GM19025 (cell line): ENCODE measurements at regions not wholly inside any gene's neighbourhood (a gene's known extent, or its start where the extent isn't known, plus 50 kb on each side); places are given as distances from the start of the nearest gene placed in this dataset.
"Not testable (repeated sequence)": the region's sequence is repeated elsewhere in the genome, so short reads cannot be mapped to it uniquely, and the experiment has no call there.

ENCODE experiments used
- ATAC-seq: cut with Tn5 transposase; IDR thresholded peaks from one replicate; pipeline ENCODE4 v1.9.1; 2021; ENCODE audit warnings: mild to moderate bottlenecking, low read depth, moderate library complexity; ENCODE audit not compliant: unreplicated experiment

DNA sequence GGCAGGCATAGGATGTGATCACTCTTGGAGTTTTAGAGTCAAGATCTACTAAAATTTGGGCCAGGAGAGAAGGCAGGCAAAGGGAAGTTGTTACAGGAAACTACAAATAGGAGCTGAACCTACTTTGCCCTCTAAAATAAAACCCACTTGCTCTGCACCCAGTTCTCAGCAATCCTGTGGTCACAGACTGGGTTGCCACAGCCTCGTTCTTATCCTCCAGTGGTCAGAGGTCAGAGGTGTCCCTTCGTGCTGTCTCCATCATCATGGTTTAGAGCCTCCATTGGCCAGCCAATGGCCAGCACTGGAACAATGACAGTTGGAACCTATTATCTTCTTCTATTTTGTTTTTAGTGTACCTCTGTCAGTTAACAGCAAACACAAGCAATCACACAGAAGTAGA, 90.7 kb upstream of the TNP1 start:
- no peak for ATAC-seq

GRCh38 chr2:216949700-216950413, 90.0 kb upstream of the TNP1 start:
- ATAC-seq, result no peak

- ATAC-seq, result no peak
Measured at GRCh38 chr2:216947055-216947454, 87.2 kb upstream of the TNP1 start.

GRCh38 chr2:216944733-216945132, 84.9 kb upstream of the TNP1 start:
- no peak for ATAC-seq

DNA sequence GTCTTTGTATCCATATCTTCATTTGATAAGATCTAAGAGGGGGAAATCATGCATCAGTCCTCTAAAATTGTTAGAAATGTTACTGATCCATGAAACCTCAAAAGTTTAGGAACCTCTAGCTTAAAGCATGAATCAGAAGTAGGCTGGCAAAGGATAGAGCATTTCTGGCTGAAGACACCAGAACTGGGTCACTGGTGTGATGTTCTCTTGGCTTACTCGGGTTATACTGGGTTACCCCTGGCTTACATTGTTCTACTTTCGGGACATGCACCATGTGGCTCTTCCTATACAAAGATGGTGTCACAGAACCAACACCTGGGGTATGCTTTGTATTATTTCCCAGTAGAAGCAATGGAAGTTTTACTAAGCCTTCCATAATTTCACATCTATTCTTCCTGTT, 83.2 kb upstream of the TNP1 start:
- no peak for ATAC-seq

DNA sequence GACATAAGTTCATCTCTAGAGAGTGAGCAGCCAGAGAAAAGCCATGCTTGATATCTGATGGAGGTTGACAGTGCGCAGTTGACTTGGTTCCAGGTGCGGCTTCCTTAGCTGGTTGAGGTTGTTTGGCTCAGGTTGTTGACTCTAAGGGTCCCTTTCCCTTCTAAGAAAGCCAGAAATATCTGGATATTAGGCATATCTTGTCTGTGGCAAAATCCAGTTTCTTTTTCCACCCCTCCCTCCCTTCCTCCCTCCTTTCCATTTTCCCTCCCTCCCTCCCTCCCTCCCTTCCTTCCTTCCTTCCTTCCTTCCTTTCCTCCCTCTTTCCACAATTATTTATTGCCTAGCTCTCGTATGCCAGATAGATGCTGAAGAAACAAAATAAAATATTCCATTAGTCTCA, 82.6 kb upstream of the TNP1 start:
- ATAC-seq, result no peak

- ATAC-seq, result no peak
Measured at GRCh38 chr2:216942016-216942415, 82.2 kb upstream of the TNP1 start.

- ATAC-seq, result no peak
Measured at GRCh38 chr2:216936954-216937357, 77.1 kb upstream of the TNP1 start.

DNA sequence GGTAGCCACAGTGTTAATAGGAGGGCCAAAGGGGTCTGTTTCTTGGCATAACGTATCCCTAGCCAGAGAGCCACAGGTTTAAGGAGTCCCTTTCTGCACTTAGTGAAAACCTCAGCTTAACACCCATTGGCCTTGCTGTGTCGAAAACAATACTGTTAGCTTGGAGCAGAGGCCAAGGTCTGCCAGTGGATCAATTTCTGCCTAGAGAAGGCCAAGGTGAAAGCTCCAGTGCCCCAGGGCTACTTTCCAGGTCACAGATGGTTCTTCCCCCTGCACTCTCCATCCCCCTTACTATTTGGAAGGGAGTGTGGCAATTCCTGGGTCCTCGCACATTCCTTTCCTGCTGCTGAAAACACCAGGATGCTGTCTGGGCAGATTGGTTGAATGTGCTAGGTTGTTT, 74.8 kb upstream of the TNP1 start:
- no peak for ATAC-seq

- no peak for ATAC-seq
Measured at GRCh38 chr2:216934151-216934550, 74.3 kb upstream of the TNP1 start.

DNA sequence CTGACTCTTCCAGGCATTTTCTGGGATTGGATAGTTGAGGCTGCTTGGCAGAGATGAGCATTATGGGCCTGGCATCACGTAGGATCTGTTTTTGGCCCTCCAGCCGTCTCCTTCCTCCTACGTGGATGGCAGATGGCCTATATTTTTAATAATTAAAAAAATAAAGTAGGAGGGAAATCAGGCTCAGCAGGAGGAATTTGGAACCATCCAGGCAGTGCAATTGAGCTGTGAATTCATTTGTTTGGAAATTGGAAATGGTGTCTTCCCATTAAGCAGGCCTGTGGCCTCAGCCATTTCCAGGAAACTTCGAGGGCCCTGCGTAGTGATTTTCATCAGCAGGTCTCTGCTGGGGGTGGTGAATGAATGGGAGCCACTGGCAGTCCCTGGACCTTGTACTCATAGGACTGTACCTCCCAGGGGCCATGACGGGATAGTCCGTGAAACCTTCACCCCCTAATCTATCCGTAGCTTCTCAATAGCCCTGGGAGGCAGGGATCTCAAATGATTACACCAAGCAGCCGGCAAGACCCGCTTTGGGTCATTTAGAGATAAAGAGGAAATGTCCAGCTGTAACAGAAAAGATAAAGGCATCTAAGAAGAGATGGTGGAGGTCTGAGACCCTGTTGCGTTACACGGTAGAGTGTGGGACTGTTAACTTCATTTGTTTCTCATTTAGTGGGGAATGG, 73.1 kb upstream of the TNP1 start:
- ATAC-seq, result no peak

DNA sequence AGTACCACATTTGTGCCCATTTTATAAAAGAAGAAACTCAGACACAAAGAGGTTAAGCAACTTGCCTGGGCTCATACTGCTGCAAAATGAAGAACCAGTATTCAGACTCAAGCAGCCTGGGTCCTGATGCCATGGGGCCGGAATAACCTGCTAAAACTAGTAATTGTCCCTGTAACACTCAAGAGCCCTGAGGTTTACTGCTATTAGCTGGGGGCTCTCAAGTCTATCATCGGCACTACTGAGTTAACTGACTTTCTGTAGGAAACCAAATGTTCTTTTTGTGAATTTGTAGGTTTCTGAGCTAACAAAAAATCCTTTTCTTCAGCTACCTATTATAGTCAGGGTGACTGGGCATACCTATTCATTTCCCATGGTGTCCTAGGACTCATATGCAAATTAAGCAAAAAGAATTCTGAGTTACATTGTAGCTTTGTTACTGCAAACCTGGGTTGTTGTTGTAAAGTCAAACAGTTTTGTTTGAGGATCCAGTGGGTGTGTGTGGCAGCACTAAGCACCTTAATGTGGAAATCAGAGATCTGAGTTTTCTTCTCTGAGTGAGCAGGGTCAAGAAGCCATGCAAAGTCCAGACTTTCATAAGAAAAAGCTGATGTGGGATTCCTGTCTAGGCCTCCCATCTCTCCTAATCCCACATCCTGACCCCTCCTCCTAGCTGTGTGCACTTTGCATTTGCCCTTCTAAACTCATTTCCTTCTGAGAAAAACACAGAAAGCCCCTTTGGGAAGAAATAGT, 72.4 kb upstream of the TNP1 start:
- no peak for ATAC-seq

- ATAC-seq, result no peak
Measured at GRCh38 chr2:216930716-216931115, 70.9 kb upstream of the TNP1 start.

DNA sequence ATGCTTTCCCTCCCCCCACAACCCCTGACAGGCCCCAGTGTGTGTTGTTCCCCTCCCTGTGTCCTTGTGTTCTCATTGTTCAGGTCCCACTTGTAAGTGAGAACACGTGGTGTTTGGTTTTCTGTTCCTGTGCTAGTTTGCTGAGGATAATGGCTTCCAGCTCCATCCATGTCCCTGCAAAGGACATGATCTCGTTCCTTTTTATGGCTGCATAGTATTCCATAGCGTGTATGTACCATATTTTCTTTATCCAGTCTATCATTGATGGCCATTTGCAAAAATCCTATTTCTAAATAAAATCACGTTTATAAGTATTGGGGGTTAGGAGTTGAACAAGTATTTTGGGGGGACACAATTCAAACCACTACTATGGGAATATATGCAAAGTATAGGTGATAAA, 69.5 kb upstream of the TNP1 start:
- not testable (repeated sequence) for ATAC-seq

- no peak for ATAC-seq
Measured at GRCh38 chr2:216927163-216927562, 67.3 kb upstream of the TNP1 start.

DNA sequence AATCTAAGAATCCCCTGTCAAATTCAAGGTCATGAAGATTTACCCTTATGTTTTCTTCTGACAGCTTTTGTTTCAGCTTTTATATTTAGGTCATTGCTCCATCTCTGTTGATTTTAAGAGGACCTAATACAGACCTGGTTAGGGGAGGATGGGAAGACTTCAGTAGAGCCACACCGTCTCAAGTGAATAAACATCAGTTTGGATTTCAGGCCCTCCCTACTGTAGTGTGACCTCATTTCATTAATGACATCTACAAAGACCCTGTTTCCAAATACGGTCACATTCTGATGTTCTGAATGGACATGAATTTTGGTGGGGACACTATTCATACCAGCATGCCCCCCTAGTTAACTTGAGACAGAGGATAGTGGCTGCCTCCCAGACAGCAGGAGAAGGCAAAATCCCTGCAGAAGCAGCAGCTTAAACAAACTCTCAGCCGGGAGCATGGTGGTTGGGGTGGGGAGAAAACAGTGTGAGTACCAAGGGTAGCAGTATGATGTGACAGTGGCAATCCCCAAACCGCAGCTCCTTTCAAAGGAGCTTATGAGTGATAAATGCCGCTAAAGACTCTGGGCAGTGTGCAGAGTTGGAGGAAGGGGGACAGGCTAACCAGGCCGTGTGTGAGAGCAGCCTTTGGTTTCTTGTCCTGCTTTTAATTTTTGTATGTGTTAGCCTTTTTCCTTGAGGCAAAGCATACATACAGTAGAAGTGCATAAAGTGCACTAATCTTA, 65.9 kb upstream of the TNP1 start:
- ATAC-seq, result no peak

GRCh38 chr2:216925006-216925405, 65.1 kb upstream of the TNP1 start:
- no peak for ATAC-seq

GRCh38 chr2:216923706-216924105, 63.8 kb upstream of the TNP1 start:
- no peak for ATAC-seq

- ATAC-seq, result peak; percentile 62
Measured at GRCh38 chr2:216922175-216922780, 62.4 kb upstream of the TNP1 start.

DNA sequence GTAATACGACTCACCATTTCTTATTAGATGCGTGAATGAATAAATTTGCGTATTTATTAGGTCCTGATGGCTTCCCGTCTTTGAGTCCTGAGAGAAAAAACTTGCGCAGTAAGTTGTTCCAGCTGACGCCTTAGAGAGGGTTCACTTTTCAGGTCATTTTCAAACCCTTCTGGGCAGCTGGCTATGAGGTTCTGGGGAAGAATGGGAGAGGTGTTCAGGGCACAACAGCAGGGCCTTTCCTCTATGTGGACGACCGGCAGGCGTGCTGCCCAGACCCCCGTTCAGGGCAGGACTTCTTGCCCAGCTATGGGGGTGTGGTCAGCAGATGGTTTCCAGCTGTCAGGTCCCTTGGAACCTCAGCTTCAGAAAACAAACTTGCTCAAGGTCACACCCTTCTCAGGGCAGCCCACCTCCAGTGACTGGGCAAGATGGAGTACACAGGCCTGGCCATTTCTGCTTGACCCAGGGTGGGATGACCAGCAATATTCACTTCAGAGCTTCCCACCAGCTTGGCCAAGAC, 61.1 kb upstream of the TNP1 start:
- ATAC-seq, result no peak
